ENCODE measurements at regions not wholly inside any gene's neighbourhood (a gene's known extent, or its start where the extent isn't known, plus 50 kb on each side); places are given as distances from the start of the nearest gene placed in this dataset.

DNA sequence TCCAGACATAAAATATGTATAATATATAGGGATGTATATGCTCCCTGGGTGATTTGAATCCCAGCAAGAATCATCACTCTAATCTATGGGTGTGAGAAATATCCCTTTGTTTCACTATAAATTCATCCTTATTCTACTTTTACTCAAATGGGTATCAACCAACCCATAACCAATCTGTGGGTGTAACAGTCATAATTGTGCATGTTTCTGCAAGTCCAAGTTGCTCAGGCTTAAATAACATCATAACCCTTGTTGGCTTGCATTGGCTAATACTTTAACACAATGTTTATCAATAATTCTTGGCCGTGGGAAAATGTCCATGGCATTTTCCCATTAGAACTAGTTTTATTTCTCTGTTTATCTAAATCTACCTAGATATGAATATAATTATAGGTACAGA, 530.5 kb upstream of the TLE4 start:
- no peaks in the 10 kb centered on the region for H3K36me3 ChIP-seq
- no peaks in the 10 kb centered on the region for H3K4me1 ChIP-seq
- intact Hi-C loops (cut with DNase I; ENCODE audit: low total_unique reads) = no loop called here
- WGBS, 2 donors (ENCODE audit: low coverage in 1 of 2) = 47 to 64% methylated on average over 1 of the region's 1 CpG
- no peaks in the 10 kb centered on the region for H3K9me3 ChIP-seq
- TF ChIP-seq POLR2A (IDR thresholded peaks at IDR 0.05) (no peak), EP300 (IDR thresholded peaks at IDR 0.05; ENCODE audit: low read depth) (no peak)
- TF ChIP-seq, protein P1, sequence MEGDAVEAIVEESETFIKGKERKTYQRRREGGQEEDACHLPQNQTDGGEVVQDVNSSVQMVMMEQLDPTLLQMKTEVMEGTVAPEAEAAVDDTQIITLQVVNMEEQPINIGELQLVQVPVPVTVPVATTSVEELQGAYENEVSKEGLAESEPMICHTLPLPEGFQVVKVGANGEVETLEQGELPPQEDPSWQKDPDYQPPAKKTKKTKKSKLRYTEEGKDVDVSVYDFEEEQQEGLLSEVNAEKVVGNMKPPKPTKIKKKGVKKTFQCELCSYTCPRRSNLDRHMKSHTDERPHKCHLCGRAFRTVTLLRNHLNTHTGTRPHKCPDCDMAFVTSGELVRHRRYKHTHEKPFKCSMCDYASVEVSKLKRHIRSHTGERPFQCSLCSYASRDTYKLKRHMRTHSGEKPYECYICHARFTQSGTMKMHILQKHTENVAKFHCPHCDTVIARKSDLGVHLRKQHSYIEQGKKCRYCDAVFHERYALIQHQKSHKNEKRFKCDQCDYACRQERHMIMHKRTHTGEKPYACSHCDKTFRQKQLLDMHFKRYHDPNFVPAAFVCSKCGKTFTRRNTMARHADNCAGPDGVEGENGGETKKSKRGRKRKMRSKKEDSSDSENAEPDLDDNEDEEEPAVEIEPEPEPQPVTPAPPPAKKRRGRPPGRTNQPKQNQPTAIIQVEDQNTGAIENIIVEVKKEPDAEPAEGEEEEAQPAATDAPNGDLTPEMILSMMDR (IDR thresholded peaks at IDR 0.05) = no peak
- no peak overlapping the region for H3K4me3 ChIP-seq
- in situ Hi-C loops (cut with MboI; ENCODE audit: low pct_ligation_motif_present in 1 of 4, low pct_unique_long_range_greater_than_20kb in 1 of 4, low sequenced_read_pairs in 3 of 4) = no loop called here
- no peak overlapping the region for H3K27ac ChIP-seq
- H3K27me3 ChIP-seq = no peaks in the 10 kb centered on the region
- DNase-seq = no peak

DNA sequence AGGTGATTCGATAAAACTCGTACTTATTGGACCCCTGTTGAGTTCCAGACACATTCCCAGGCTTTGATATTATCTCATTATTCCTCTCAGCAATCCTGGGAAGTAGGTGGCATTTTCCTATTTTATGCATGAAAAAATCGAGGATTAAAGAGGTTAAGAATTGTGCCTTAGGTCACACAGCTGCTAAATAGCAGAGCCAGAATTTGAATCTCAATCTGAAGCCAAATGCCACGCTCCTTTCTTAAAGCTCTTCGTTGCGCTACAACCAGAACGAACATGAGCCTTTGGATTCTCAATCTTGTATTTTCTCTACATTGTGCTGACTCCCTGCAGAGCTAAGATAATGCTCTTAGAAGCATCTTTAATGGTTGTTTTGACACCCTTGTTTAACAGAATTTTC, 527.8 kb upstream of the TLE4 start:
- Histone ChIP-seq H3K36me3 (no peaks in the 10 kb centered on the region), H3K4me3 (no peak overlapping the region), H3K27me3 (no peaks in the 10 kb centered on the region), H3K27ac (no peak overlapping the region), H3K9me3 (no peaks in the 10 kb centered on the region), H3K4me1 (no peaks in the 10 kb centered on the region)
- DNase-seq = no peak
- in situ Hi-C loops (cut with MboI; ENCODE audit: low pct_ligation_motif_present in 1 of 4, low pct_unique_long_range_greater_than_20kb in 1 of 4, low sequenced_read_pairs in 3 of 4) = no loop called here
- intact Hi-C loops (cut with DNase I; ENCODE audit: low total_unique reads) = no loop called here
- TF ChIP-seq, protein P1 (IDR thresholded peaks at IDR 0.05) = no peak
- no peak for TF ChIP-seq POLR2AphosphoS5 (IDR thresholded peaks at IDR 0.05)
- no peak for TF ChIP-seq EP300 (IDR thresholded peaks at IDR 0.05; ENCODE audit: low read depth)
- TF ChIP-seq POLR2A (IDR thresholded peaks at IDR 0.05) = no peak
- 59 to 67% methylated on average over 7 of the region's 7 CpGs for WGBS, 2 donors (ENCODE audit: low coverage in 1 of 2)

DNA sequence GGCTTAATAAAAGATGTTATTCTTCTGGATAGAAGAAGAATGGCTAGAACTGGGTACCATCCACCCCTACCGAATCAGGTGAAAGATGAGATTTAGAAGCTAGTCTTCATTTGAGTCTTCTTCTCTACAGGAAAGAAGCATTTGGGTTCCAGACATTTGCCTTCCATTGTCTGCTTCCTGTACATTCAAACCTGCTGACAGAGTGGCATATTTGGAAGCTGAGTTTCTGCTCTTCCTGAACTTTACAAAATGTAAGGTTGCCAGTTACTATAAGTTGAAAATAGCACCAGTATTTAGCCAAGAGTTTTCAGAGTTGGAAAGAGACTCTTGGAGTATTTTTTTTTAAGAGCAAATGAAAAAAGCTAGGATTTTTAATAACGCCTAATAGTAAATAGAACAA, 525.4 kb upstream of the TLE4 start:
- in situ Hi-C loops (cut with MboI; ENCODE audit: low pct_ligation_motif_present in 1 of 4, low pct_unique_long_range_greater_than_20kb in 1 of 4, low sequenced_read_pairs in 3 of 4) (no loop called here), intact Hi-C loops (cut with DNase I; ENCODE audit: low total_unique reads) (no loop called here)
- Histone ChIP-seq H3K36me3 (no peaks in the 10 kb centered on the region), H3K27me3 (no peaks in the 10 kb centered on the region), H3K9me3 (no peaks in the 10 kb centered on the region), H3K4me3 (no peak overlapping the region), H3K27ac (no peak overlapping the region), H3K4me1 (no peaks in the 10 kb centered on the region)
- no peak for DNase-seq
- 86 to 87% methylated on average over 2 of the region's 2 CpGs for WGBS, 2 donors (ENCODE audit: low coverage in 1 of 2)
- no peak for TF ChIP-seq POLR2AphosphoS5 (IDR thresholded peaks at IDR 0.05)
- TF ChIP-seq POLR2A (IDR thresholded peaks at IDR 0.05) = no peak
- TF ChIP-seq, protein P1 (IDR thresholded peaks at IDR 0.05) = no peak
- TF ChIP-seq EP300 (IDR thresholded peaks at IDR 0.05; ENCODE audit: low read depth) = no peak

DNA sequence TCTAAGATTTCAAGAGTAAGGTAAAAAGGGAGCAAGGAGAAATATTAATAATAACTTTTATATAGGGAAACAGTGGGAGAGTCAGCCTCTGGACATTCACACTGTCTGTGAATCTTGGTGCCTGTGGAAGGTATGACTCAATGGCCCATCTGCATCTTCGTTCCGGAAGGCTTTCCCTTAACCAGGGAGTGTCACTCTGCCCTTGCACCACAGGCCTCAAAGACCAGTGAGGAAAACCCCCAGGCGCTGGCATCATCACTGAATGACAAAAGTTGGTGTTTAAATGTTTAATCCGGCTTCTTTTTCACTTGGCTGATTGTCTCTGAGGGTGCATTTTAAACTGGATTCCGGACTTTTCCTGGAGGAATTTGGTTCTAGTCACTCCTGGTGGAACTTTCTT, 522.4 kb upstream of the TLE4 start:
- intact Hi-C loops (cut with DNase I; ENCODE audit: low total_unique reads) = no loop called here
- in situ Hi-C loops (cut with MboI; ENCODE audit: low pct_ligation_motif_present in 1 of 4, low pct_unique_long_range_greater_than_20kb in 1 of 4, low sequenced_read_pairs in 3 of 4) = no loop called here
- Histone ChIP-seq H3K4me1 (no peaks in the 10 kb centered on the region), H3K27ac (no peak overlapping the region), H3K4me3 (no peak overlapping the region), H3K36me3 (no peaks in the 10 kb centered on the region), H3K27me3 (no peaks in the 10 kb centered on the region), H3K9me3 (no peaks in the 10 kb centered on the region)
- TF ChIP-seq, protein P1 (IDR thresholded peaks at IDR 0.05) = no peak
- no peak for TF ChIP-seq POLR2A (IDR thresholded peaks at IDR 0.05)
- no peak for TF ChIP-seq EP300 (IDR thresholded peaks at IDR 0.05; ENCODE audit: low read depth)
- TF ChIP-seq POLR2AphosphoS5 (IDR thresholded peaks at IDR 0.05) = no peak
- no peak for DNase-seq
- 59 to 73% methylated on average over 3 to 5 of the region's 5 CpGs for WGBS, 2 donors (ENCODE audit: low coverage in 1 of 2)

All from transverse colon (tissue), 4 donors.